Right lobe of liver (tissue), 6 donors: ENCODE measurements at regions not wholly inside any gene's neighbourhood (a gene's known extent, or its start where the extent isn't known, plus 50 kb on each side); places are given as distances from the start of the nearest gene placed in this dataset.

Source experiments
- ATAC-seq, 4 donors: fragments of 200-7000 bp; cut with Tn5 transposase; one replicate each; pipeline ENCODE4 v1.9.1; 2020; ENCODE audit warnings: mild to moderate bottlenecking in 4 of 4, moderate library complexity in 4 of 4
- DNase-seq, 3 donors: peaks; one replicate each; pipeline ENCODE4 v3.0.0-alpha.2; 2020
- H3K27ac ChIP-seq, 3 donors: fragments of 200-600 bp; one replicate each; pipeline ENCODE4 v1.8.0; 2022
- H3K27me3 ChIP-seq, 2 donors: fragments of 200-600 bp; one replicate each; pipeline ENCODE4 v1.8.0; 2022
- H3K36me3 ChIP-seq, 4 donors: fragments of 200-600 bp; sonication (generic) in 1 of 4; one replicate each; pipeline versions ENCODE4 v1.5.1 to v1.8.0; 2017 to 2022; ENCODE audit warnings: control low read depth in 1 of 4
- H3K4me1 ChIP-seq, 4 donors: fragments of 200-600 bp; sonication (generic) in 1 of 4; one replicate each; pipeline versions ENCODE4 v1.5.1 to v1.8.0; 2017 to 2022; ENCODE audit warnings: control low read depth in 1 of 4
- H3K4me3 ChIP-seq, 3 donors: fragments of 200-600 bp; one replicate each; pipeline ENCODE4 v1.8.0; 2022
- H3K9me3 ChIP-seq, 4 donors: fragments of 200-600 bp; sonication (generic) in 1 of 4; one replicate each; pipeline versions ENCODE4 v1.5.1 to v1.8.0; 2017 to 2022; ENCODE audit warnings: control low read depth in 1 of 4
- POLR2A ChIP-seq: fragments of 450-650 bp; IDR thresholded peaks from one replicate; pipeline ENCODE4 v1.6.1; 2017; ENCODE audit warnings: antibody characterized with exemption, mild to moderate bottlenecking
- WGBS: methylation state at CpG from one replicate; pipeline ENCODE4 v1.1.6; 2018; ENCODE audit warnings: low coverage, low lambda C conversion rate; ENCODE audit not compliant: insufficient coverage; ENCODE audit errors: missing lambda C conversion rate; 5-methylcytosine and 5-hydroxymethylcytosine counted together
- intact Hi-C, 2 donors: fragments of 100-400 bp; cut with DNase I; formaldehyde crosslinking; loops; one replicate each; pipeline versions ENCODE4 v1.11.2 to v1.14.1; 2022
- TF ChIP-seq, protein P1 (sequence below), 4 donors: fragments of 200-600 bp in 3 of 4; fragments of 450-650 bp in 1 of 4; IDR thresholded peaks; one replicate each; pipeline versions ENCODE4 v1.5.1 to v1.8.0; 2016 to 2022; ENCODE audit warnings: antibody characterized with exemption in 4 of 4, mild to moderate bottlenecking in 2 of 4
- donor health status: DM: no; HTN: yes; CAD: no.
- donor health status: DM: no; HTN: no; CAD: no.
- donor health status: DM: no; HTN: no; CAD: no.
- donor health status: DM: no; HTN: yes; CAD: no.
- donor health status: DM: no; HTN: yes; CAD: no.

DNA sequence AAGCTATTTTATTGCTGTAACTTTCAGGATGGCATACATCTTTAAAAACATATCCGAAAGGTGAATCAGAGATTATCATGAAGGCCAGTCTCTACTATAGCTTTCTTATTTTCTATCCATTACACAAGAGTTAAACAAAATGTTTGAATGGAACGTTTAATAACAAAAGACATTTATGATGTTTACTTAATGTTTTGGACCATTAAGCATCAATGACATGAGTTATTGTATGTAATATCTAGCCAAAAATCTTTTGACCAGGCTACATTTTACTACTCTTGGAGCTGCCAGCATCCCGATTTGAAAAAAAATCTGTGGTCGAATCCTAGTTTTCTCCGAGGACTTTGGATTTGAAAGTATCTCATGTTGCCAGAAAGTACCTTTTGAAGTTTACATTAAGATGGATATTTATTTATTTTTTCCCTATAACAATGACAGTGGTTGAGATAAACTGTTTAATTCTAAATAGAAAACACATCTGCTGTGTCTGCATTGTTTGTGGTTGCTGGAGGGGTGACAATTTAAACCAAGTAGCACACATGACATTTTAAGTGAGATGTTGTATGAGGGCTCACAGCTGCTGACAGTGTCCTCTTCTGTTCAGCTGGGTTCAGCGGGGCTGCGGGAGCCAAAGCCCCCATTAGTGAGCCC is 293.7 kb upstream of the TCF21 start:
- whole genome bisulfite sequencing, result 60% methylated on average over 7 of the region's 7 CpGs
- ATAC-seq, result no peak
- Histone ChIP-seq H3K27ac (no peak overlapping the region), H3K36me3 (no peaks in the 10 kb centered on the region), H3K9me3 (no peaks in the 10 kb centered on the region), H3K4me1 (no peaks in the 10 kb centered on the region), H3K4me3 (no peak overlapping the region), H3K27me3 (no peaks in the 10 kb centered on the region)
- intact Hi-C loops, result no loop called here
- no peak for DNase-seq
- TF ChIP-seq POLR2A, result no peak
- TF ChIP-seq, protein P1, sequence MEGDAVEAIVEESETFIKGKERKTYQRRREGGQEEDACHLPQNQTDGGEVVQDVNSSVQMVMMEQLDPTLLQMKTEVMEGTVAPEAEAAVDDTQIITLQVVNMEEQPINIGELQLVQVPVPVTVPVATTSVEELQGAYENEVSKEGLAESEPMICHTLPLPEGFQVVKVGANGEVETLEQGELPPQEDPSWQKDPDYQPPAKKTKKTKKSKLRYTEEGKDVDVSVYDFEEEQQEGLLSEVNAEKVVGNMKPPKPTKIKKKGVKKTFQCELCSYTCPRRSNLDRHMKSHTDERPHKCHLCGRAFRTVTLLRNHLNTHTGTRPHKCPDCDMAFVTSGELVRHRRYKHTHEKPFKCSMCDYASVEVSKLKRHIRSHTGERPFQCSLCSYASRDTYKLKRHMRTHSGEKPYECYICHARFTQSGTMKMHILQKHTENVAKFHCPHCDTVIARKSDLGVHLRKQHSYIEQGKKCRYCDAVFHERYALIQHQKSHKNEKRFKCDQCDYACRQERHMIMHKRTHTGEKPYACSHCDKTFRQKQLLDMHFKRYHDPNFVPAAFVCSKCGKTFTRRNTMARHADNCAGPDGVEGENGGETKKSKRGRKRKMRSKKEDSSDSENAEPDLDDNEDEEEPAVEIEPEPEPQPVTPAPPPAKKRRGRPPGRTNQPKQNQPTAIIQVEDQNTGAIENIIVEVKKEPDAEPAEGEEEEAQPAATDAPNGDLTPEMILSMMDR (IDR thresholded peaks at IDR 0.05), result no peak

DNA sequence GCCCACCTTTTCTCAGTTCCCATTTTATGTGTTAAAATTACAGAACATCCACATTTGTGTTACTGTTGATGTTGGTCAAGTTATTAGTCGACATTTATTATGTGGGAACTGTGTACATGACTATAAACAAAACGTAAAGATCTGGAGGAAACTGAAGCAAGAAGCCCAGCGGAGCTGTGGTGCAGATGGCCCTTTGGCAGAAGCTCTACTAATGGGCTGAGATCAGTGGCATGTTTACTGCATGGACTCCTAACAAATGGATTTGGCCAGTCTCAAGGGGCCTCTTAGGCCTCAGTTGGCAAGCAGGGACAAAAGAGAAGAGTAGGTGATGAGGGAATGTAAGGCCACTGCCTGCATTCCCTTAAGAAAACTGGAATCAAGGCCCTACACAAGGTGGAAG is 282.1 kb upstream of the TCF21 start:
- 54% methylated on average over 3 of the region's 3 CpGs for WGBS
- Histone ChIP-seq H3K9me3 (no peaks in the 10 kb centered on the region), H3K27ac (no peak overlapping the region), H3K36me3 (no peaks in the 10 kb centered on the region), H3K4me1 (no peaks in the 10 kb centered on the region), H3K27me3 (no peaks in the 10 kb centered on the region), H3K4me3 (no peak overlapping the region)
- intact Hi-C loops, result no loop called here
- TF ChIP-seq, protein P1 (IDR thresholded peaks at IDR 0.05), result no peak
- TF ChIP-seq POLR2A, result no peak
- no peak for DNase-seq
- no peak for ATAC-seq

DNA sequence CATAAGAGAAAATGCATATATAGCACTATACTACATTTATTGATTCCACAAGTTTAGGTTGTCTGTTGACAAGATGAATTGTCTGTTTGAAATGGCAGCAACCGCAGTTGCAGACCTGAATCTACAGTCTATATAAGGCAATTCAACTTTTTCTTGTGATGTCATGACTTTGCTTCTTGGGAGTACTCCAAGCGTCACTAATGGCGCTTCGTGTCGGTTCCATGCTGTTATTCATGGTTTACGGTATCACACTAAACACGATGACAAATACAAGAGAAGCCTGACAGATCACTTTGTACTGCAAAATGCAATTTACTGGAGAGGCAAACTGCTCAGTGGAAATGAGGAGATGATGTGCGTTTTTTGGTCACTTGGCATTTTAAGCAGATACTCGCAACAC is 280.3 kb upstream of the TCF21 start:
- H3K27ac ChIP-seq, result no peak overlapping the region
- no peaks in the 10 kb centered on the region for H3K36me3 ChIP-seq
- no peak for TF ChIP-seq POLR2A
- ATAC-seq (no peak), DNase-seq (no peak)
- no peaks in the 10 kb centered on the region for H3K27me3 ChIP-seq
- WGBS, result 88% methylated on average over 8 of the region's 9 CpGs
- H3K9me3 ChIP-seq, result no peaks in the 10 kb centered on the region
- H3K4me3 ChIP-seq, result no peak overlapping the region
- intact Hi-C loops, result no loop called here
- H3K4me1 ChIP-seq, result no peaks in the 10 kb centered on the region

DNA sequence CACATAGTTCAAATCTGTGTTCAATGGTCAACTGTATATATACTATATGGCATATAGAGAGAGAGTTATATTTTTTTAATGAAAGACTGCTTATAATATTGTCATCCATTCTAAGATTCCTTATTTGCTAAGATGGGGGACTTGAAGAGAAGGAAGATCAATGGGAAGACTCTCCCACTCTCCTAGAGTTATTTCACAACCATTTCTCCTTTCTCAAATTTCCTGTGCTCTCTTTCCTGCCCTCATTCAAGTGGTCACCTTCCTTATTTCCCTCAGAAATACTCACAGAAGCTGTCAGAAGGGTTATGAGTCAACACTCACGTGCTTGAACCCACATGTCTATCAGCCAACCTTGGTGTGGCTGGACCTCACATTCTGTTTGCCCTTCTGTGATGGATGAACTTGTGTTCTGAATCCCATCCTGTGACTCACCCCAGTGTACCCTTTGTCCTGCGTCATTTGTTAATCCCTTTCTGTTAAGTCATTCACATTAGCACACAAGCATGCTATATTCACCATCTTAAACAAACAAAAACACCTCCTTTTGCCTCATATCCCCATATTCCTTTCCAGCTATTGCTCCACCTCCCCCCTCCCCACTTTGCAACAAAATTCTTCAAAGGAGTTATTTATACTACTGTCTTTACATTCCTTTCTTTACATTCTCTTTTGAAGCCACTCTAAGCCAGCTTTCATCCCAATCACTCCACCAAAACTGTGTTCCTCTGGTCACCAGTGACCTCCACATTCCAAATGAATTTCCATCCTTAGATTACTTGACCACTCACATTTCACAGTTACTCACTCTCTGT is 279.3 kb upstream of the TCF21 start:
- intact Hi-C loops, result no loop called here
- no peaks in the 10 kb centered on the region for H3K27me3 ChIP-seq
- H3K27ac ChIP-seq, result no peak overlapping the region
- no peak overlapping the region for H3K4me3 ChIP-seq
- no peaks in the 10 kb centered on the region for H3K36me3 ChIP-seq
- 47% methylated on average over 2 of the region's 2 CpGs for WGBS
- no peaks in the 10 kb centered on the region for H3K4me1 ChIP-seq
- TF ChIP-seq, protein P1 (IDR thresholded peaks at IDR 0.05), result no peak
- no peak for TF ChIP-seq POLR2A
- no peaks in the 10 kb centered on the region for H3K9me3 ChIP-seq
- DNase-seq, result no peak
- ATAC-seq, result peak in 1 of 4 donors; percentile 25

DNA sequence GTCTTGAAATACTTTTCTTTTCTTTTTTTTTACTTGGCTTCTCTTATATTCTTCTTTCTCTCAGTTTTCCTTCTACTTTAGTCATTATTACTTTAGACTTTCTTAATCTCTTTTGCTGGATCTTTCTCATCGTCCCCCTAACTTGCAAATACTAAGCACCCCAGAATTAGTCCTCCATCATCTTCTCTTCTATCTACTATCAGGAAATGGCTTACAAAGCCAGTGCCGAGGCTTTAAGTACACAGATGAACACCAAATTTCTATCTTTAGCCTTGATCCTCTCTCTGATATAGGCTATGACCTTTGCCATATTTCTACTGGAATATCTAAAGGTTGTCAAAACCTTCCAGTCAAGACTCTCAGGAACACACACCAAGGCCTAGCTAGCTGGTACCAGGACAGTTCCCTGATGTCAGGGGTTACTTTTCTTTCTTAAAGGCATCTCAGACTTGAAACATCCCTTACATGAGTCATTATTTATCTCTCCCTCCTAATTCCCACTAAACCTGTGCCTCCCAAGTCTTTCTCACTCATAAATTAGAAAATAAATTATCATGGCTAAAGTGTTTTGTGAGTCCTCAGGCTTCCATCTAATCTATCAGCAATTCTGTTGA is 278.6 kb upstream of the TCF21 start:
- WGBS, result 27% methylated on average over 2 of the region's 2 CpGs
- no peak for ATAC-seq

More for the DNA sequence above, 278.6 kb upstream of the TCF21 start:
- no peak overlapping the region for H3K4me3 ChIP-seq
- no peaks in the 10 kb centered on the region for H3K27me3 ChIP-seq
- no peak for DNase-seq
- no peak for TF ChIP-seq POLR2A
- TF ChIP-seq, protein P1 (IDR thresholded peaks at IDR 0.05), result no peak
- no peaks in the 10 kb centered on the region for H3K9me3 ChIP-seq
- no peaks in the 10 kb centered on the region for H3K4me1 ChIP-seq
- H3K36me3 ChIP-seq, result no peaks in the 10 kb centered on the region
- intact Hi-C loops, result no loop called here
- no peak overlapping the region for H3K27ac ChIP-seq
